ENCODE measurements at regions not wholly inside any gene's neighbourhood (a gene's known extent, or its start where the extent isn't known, plus 50 kb on each side); places are given as distances from the start of the nearest gene placed in this dataset.

- TF ChIP-seq EZH2 (IDR thresholded peaks at IDR 0.05; ENCODE audit: insufficient read depth, poor library complexity, severe bottlenecking) (no peak), EZH2phosphoT487 (IDR thresholded peaks at IDR 0.05; ENCODE audit: insufficient read depth, low read depth) (no peak)
Observed at GRCh38 chr15:96031426-96032110, 298.9 kb upstream of the NR2F2 start.

All from GM23248 (cell line).